ENCODE measurements at regions not wholly inside any gene's neighbourhood (a gene's known extent, or its start where the extent isn't known, plus 50 kb on each side); places are given as distances from the start of the nearest gene placed in this dataset.

DNA sequence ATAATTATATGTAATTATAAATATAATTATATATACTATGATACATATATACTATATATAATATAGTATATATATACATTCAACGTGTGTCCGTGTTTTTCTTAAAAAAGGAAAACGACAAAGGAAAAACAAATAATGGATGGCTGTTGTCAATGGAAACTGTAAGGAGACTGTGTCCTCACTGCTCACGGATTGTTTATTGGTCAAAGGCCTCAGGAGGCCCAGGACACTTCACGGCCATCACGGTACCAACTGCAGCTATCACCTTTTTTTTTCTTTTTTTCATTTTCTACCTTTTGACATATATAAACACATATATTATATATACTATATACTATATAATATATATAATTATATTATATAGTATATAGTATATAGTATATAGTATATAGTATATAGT is 113.4 kb downstream of the SPTSSA start:
- no peak overlapping the region for H2AFZ ChIP-seq (ENCODE audit: low read length, unreplicated experiment)
- no peaks in the 10 kb centered on the region for H3K36me3 ChIP-seq (ENCODE audit: insufficient read depth, low read length)
- no peak overlapping the region for H3K27ac ChIP-seq (ENCODE audit: low read depth, low read length)
- H3K27me3 ChIP-seq (ENCODE audit: insufficient read depth, low read length), result no peaks in the 10 kb centered on the region
- no peaks in the 10 kb centered on the region for H3K79me2 ChIP-seq (ENCODE audit: control insufficient read depth, insufficient read depth, low read length, unreplicated experiment)
- H3K4me1 ChIP-seq (ENCODE audit: control insufficient read depth, insufficient read depth, low read length, unreplicated experiment), result no peaks in the 10 kb centered on the region
- no peak overlapping the region for H3K4me3 ChIP-seq (ENCODE audit: low read depth, low read length)

- Histone ChIP-seq H3K27me3 (ENCODE audit: insufficient read depth, low read length) (no peaks in the 10 kb centered on the region), H3K4me1 (ENCODE audit: control insufficient read depth, insufficient read depth, low read length, unreplicated experiment) (no peaks in the 10 kb centered on the region), H3K4me3 (ENCODE audit: low read depth, low read length) (no peak overlapping the region), H3K36me3 (ENCODE audit: insufficient read depth, low read length) (no peaks in the 10 kb centered on the region), H2AFZ (ENCODE audit: low read length, unreplicated experiment) (no peak overlapping the region), H3K79me2 (ENCODE audit: control insufficient read depth, insufficient read depth, low read length, unreplicated experiment) (no peaks in the 10 kb centered on the region), H3K27ac (ENCODE audit: low read depth, low read length) (no peak overlapping the region)
Observed at GRCh38 chr14:34347683-34348082, 114.4 kb downstream of the SPTSSA start.

GRCh38 chr14:34345718-34346465 is 116.1 kb downstream of the SPTSSA start:
- Histone ChIP-seq H3K36me3 (ENCODE audit: insufficient read depth, low read length) (no peaks in the 10 kb centered on the region), H3K27me3 (ENCODE audit: insufficient read depth, low read length) (no peaks in the 10 kb centered on the region), H2AFZ (ENCODE audit: low read length, unreplicated experiment) (no peak overlapping the region)

DNA sequence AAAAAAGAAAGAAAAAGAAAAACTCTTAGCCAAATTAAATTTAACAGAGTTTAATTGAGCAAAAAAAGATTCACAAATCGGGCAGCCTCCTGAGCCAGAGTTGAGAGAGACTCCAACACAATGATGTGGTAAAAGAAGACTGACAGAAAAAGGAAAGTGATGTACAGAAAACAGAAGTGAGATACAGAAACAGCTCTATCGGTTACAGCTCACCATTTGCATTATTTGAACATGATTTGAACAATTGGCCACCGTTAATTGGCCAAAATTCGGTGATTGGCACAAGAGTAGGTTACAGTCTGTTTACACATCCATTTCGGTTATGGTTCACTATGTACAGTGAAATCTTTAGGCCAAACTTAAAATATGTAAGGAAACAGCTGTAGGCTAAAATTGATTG is 117.7 kb downstream of the SPTSSA start:
- no peaks in the 10 kb centered on the region for H3K36me3 ChIP-seq (ENCODE audit: insufficient read depth, low read length)
- no peaks in the 10 kb centered on the region for H3K27me3 ChIP-seq (ENCODE audit: insufficient read depth, low read length)
- no peak overlapping the region for H3K4me3 ChIP-seq (ENCODE audit: low read depth, low read length)
- H3K4me1 ChIP-seq (ENCODE audit: control insufficient read depth, insufficient read depth, low read length, unreplicated experiment), result no peaks in the 10 kb centered on the region
- H2AFZ ChIP-seq (ENCODE audit: low read length, unreplicated experiment), result no peak overlapping the region
- no peak overlapping the region for H3K27ac ChIP-seq (ENCODE audit: low read depth, low read length)
- no peaks in the 10 kb centered on the region for H3K79me2 ChIP-seq (ENCODE audit: control insufficient read depth, insufficient read depth, low read length, unreplicated experiment)

More at GRCh38 chr14:34345718-34346465, 116.1 kb downstream of the SPTSSA start:
- Histone ChIP-seq H3K4me3 (ENCODE audit: low read depth, low read length) (no peak overlapping the region), H3K79me2 (ENCODE audit: control insufficient read depth, insufficient read depth, low read length, unreplicated experiment) (no peaks in the 10 kb centered on the region), H3K27ac (ENCODE audit: low read depth, low read length) (no peak overlapping the region), H3K4me1 (ENCODE audit: control insufficient read depth, insufficient read depth, low read length, unreplicated experiment) (no peaks in the 10 kb centered on the region)

DNA sequence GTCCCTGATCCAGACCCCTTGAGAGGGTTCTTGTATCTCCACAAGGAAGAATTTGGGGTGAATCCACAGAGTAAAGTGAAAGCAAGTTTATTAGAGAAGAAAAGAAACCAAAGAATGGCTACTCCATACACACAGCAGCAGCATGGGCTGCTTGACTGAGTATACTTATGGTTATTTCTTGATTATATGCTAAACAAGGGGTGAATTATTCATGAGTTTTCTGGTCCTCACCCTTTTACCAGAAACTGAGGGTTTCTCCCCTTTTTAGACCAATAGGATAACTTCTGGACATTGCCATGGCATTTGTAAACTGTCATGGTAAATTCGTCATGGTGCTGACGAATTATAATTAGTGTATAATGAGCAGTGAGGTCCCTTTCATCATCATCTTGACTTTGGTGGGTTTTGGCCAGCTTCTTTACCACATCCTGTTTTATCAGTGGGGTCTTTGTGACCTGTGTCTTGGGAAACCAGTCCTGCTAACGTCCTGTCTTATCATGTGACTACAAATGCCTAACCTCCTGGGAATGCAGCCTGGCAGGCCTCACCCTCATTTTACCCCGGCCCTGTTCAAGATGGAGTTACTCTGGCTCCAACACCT is 121.9 kb downstream of the SPTSSA start:
- H2AFZ ChIP-seq (ENCODE audit: low read length, unreplicated experiment), result peak overlapping the region; percentile 81
- H3K4me1 ChIP-seq (ENCODE audit: control insufficient read depth, insufficient read depth, low read length, unreplicated experiment), result no peaks in the 10 kb centered on the region
- H3K4me3 ChIP-seq (ENCODE audit: low read depth, low read length), result no peak overlapping the region
- no peak overlapping the region; the same call in 1 of the 2 replicates for H3K27ac ChIP-seq (ENCODE audit: low read depth, low read length)
- H3K27me3 ChIP-seq (ENCODE audit: insufficient read depth, low read length), result no peaks in the 10 kb centered on the region
- H3K79me2 ChIP-seq (ENCODE audit: control insufficient read depth, insufficient read depth, low read length, unreplicated experiment), result no peaks in the 10 kb centered on the region
- H3K36me3 ChIP-seq (ENCODE audit: insufficient read depth, low read length), result no peaks in the 10 kb centered on the region

- Histone ChIP-seq H3K36me3 (ENCODE audit: insufficient read depth, low read length) (no peaks in the 10 kb centered on the region), H3K4me1 (ENCODE audit: control insufficient read depth, insufficient read depth, low read length, unreplicated experiment) (no peaks in the 10 kb centered on the region), H3K4me3 (ENCODE audit: low read depth, low read length) (no peak overlapping the region), H3K27ac (ENCODE audit: low read depth, low read length) (no peak overlapping the region), H3K79me2 (ENCODE audit: control insufficient read depth, insufficient read depth, low read length, unreplicated experiment) (no peaks in the 10 kb centered on the region), H2AFZ (ENCODE audit: low read length, unreplicated experiment) (no peak overlapping the region), H3K27me3 (ENCODE audit: insufficient read depth, low read length) (no peaks in the 10 kb centered on the region)
Observed at GRCh38 chr14:34338056-34338455, 124.0 kb downstream of the SPTSSA start.

DNA sequence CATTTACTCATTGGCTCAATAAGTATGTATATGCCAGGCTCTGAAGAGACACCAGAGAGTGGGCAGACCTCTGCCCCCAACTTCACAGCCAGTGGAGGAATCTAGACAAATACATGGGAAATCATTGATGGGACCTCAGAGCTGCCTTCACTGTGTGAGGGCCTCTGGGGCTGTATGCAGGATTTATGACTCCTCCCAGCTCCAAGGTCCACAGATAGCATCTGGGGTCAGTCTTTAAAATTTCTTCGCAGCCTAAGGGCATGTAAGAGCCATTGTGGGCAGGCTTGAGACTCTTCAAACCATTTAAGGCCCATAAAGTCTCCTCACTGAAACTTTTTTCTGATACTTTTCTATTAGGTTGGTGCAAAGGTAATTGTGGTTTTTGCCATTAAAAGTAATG is 125.5 kb downstream of the SPTSSA start:
- no peaks in the 10 kb centered on the region for H3K79me2 ChIP-seq (ENCODE audit: control insufficient read depth, insufficient read depth, low read length, unreplicated experiment)
- no peak overlapping the region for H3K27ac ChIP-seq (ENCODE audit: low read depth, low read length)
- H3K4me3 ChIP-seq (ENCODE audit: low read depth, low read length), result no peak overlapping the region
- H3K36me3 ChIP-seq (ENCODE audit: insufficient read depth, low read length), result no peaks in the 10 kb centered on the region
- no peaks in the 10 kb centered on the region for H3K27me3 ChIP-seq (ENCODE audit: insufficient read depth, low read length)
- H3K4me1 ChIP-seq (ENCODE audit: control insufficient read depth, insufficient read depth, low read length, unreplicated experiment), result no peaks in the 10 kb centered on the region
- no peak overlapping the region for H2AFZ ChIP-seq (ENCODE audit: low read length, unreplicated experiment)

- no peak overlapping the region for H3K27ac ChIP-seq (ENCODE audit: low read depth, low read length)
- no peaks in the 10 kb centered on the region for H3K4me1 ChIP-seq (ENCODE audit: control insufficient read depth, insufficient read depth, low read length, unreplicated experiment)
- no peaks in the 10 kb centered on the region for H3K27me3 ChIP-seq (ENCODE audit: insufficient read depth, low read length)
- no peaks in the 10 kb centered on the region for H3K79me2 ChIP-seq (ENCODE audit: control insufficient read depth, insufficient read depth, low read length, unreplicated experiment)
- no peak overlapping the region for H3K4me3 ChIP-seq (ENCODE audit: low read depth, low read length)
- no peaks in the 10 kb centered on the region for H3K36me3 ChIP-seq (ENCODE audit: insufficient read depth, low read length)
- no peak overlapping the region for H2AFZ ChIP-seq (ENCODE audit: low read length, unreplicated experiment)
Observed at GRCh38 chr14:34335968-34336367, 126.1 kb downstream of the SPTSSA start.

DNA sequence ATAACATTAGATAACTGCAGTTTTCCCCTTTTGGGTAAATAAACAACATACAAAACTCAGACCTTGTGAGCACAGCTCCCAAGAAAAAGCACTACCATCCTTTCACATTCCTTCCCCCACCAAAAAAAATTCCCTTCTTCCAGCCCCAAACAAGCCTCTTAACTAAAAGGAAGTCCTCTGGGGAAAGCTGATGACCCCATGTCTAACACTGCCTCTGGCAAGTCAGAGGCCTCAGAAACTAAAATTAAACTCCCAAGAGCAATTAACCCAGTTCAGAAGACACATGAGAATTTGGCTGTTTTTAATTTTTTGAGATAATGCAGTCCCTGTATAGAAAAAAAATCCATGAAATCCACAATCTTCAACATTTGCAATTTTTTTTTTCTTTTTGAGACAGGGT is 127.7 kb downstream of the SPTSSA start:
- no peak overlapping the region for H3K4me3 ChIP-seq (ENCODE audit: low read depth, low read length)
- H3K4me1 ChIP-seq (ENCODE audit: control insufficient read depth, insufficient read depth, low read length, unreplicated experiment), result no peaks in the 10 kb centered on the region
- H3K79me2 ChIP-seq (ENCODE audit: control insufficient read depth, insufficient read depth, low read length, unreplicated experiment), result no peaks in the 10 kb centered on the region
- H3K27me3 ChIP-seq (ENCODE audit: insufficient read depth, low read length), result no peaks in the 10 kb centered on the region
- no peak overlapping the region for H2AFZ ChIP-seq (ENCODE audit: low read length, unreplicated experiment)
- no peaks in the 10 kb centered on the region for H3K36me3 ChIP-seq (ENCODE audit: insufficient read depth, low read length)
- H3K27ac ChIP-seq (ENCODE audit: low read depth, low read length), result no peak overlapping the region

DNA sequence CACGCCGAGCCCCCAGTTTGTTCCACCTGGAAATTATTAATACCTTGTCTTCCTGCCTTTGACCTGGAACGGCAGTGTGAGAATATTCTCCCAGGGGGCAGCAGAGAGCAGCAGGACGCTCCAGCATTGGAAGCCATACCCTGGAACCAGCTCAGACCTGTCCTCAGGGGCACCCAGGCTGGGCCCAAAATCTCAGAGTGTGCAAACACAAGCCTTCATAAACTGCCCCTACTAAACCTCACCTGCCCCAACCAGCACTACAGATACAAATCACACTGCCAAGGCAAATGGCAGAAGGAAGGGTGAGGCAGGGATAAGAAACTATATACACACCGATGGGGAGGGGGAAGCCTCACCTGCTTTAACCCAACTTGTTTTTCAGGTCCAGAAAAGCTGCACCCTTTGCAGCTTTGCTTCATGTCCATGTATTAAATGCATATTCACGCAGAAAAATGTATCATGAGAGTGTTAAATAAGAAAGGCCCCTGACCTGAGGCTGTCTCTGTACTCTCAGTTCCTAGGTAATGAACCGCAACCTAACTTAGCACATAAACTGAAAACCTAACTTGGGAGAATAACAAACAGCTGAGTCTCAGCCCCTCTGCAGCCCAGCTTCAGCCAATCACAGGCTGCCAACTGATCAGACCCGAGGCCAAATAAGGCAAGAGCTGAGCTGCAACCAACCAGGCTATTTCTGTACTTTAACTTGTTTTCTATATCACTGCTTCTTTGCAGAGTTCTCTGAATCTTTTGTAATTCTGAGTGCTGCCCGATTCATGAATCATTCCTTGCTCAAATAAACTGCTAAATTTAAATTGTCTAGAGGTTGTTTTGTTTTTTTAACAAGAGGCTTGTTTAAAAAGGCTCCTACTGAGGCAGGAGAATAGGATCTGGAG is 130.1 kb downstream of the SPTSSA start:
- H2AFZ ChIP-seq (ENCODE audit: low read length, unreplicated experiment), result peak overlapping the region; percentile 64
- H3K27ac ChIP-seq (ENCODE audit: low read depth, low read length), result no peak overlapping the region
- no peak overlapping the region for H3K4me3 ChIP-seq (ENCODE audit: low read depth, low read length)

More for the DNA sequence above, 130.1 kb downstream of the SPTSSA start:
- no peaks in the 10 kb centered on the region for H3K4me1 ChIP-seq (ENCODE audit: control insufficient read depth, insufficient read depth, low read length, unreplicated experiment)
- H3K79me2 ChIP-seq (ENCODE audit: control insufficient read depth, insufficient read depth, low read length, unreplicated experiment), result no peaks in the 10 kb centered on the region
- no peaks in the 10 kb centered on the region for H3K27me3 ChIP-seq (ENCODE audit: insufficient read depth, low read length)
- no peaks in the 10 kb centered on the region for H3K36me3 ChIP-seq (ENCODE audit: insufficient read depth, low read length)

All from ACC112 (cell line).